CD4-positive, alpha-beta T cell treated with Interleukin-12 subunit alpha and Interleukin-12 subunit beta, for 1 hour (primary cell): ENCODE measurements at regions not wholly inside any gene's neighbourhood (a gene's known extent, or its start where the extent isn't known, plus 50 kb on each side); places are given as distances from the start of the nearest gene placed in this dataset.
"Not testable (repeated sequence)": the region's sequence is repeated elsewhere in the genome, so short reads cannot be mapped to it uniquely, and the experiment has no call there.

Experiments
- DNase-seq: peaks from one replicate; pipeline ENCODE4 v3.0.0-alpha.2; 2020

DNA sequence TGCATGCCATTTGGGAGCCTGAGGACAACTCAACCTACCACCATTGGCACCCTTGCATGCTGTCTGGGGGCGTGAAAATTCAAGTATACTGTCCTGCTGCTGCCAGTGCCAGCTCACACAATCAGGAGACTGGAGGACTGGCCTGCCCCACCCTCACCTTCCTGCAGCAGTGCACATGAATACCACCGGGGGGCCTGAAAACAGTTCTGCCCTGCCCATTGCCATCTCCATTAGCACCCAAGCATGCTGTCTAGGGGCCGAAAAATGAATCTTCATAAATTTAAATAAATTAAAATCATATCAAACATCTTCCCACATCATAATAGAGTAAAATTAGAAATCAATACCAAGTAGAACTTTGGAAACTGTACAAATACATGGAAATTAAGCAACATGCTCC is 322.1 kb upstream of the TMPRSS15 start:
- no peak for DNase-seq

DNA sequence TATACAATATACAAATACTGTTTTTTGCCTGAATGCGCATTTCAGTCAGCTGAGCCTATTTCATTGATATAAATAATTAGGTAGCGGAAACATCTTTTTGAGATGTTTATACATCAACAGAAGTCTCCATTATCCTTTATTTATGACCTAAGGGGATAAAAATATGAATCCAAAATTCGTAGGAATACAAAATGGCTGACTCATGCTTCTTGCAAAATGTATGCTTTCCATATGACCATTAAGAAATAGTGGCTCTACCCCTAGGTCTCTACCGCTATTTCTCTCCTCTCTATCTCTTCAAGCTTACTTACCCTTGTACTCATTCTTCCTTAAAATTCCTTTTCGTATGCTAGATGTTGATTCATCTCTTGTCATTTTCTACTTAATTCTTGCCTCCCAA is 338.4 kb upstream of the TMPRSS15 start:
- DNase-seq: no peak

DNA sequence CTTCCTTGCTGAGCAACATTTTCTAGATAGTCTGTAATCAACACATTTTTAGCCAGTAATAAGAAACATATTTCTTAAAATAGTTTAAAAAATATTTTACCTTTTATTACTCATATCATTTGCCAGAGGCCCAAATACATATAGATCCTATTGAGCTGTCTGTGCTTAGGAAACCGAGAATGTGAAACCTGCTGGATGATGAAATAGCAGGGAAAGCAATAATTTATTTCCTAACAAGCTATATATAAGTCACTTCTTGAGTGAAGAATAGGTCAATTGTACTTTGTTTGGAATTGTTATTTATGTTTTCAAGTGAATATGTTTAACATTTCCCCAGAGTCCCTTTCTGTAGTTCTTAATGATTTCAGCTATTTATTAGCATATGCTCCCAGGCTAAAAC is 339.9 kb upstream of the TMPRSS15 start:
- DNase-seq: no peak

DNA sequence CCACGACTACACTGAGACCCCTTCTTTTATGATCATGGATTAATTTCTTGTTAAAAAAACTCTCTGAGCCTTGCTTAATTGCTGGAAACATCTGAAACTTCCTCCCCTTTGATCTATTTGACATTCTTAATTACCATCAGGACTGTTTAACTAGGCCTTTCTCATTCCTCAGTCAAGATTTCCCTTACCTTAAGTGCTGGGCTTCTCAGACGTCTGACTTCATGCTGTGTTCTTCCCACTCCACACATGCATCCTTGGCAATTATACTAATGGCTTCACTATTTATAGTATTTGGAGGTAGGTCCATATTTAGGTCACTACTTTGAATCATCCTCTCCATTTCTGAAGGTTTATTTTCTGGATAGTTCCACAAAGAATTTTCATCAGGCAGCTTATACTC is 341.3 kb upstream of the TMPRSS15 start:
- no peak for DNase-seq

DNA sequence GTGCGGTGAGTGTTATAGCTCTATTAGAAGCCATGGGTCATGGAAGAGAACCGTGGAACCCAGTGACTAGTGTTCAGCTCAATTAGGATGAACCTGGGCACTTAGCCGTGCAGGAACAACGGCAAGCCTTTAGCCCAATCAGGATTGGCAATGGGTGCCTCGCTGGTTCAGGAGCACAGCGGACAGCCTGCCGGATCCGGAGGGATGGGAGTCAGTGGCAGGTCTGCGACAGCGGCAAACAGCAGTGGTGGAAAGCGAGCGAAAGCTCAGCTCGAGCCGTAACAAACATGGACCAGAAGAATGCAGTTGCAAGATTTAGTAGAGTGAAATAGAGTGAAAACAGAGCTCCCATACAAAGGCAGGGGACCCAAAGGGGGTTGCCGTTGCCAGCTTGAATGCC is 349.3 kb upstream of the TMPRSS15 start:
- not testable (repeated sequence) for DNase-seq

DNA sequence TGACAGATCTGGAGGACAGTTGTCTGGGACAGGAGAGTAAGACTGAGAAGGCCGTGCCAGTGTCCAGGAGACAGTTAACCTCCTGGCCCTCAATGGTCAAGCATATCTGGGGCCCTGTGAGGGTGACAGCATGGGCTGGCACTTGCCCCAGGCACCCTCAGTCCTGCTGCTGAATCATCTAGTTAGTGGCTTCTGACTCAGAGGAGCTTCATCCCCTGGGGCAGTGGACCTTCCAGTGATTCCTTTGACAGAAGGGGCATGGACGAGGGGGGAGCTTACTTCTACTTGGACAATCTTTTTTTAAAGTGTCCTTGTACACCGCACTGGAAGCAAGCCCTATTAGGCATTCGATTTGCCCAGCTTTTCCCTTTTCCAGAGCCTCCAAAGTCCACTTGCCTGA is 352.7 kb upstream of the TMPRSS15 start:
- not testable (repeated sequence) for DNase-seq

DNA sequence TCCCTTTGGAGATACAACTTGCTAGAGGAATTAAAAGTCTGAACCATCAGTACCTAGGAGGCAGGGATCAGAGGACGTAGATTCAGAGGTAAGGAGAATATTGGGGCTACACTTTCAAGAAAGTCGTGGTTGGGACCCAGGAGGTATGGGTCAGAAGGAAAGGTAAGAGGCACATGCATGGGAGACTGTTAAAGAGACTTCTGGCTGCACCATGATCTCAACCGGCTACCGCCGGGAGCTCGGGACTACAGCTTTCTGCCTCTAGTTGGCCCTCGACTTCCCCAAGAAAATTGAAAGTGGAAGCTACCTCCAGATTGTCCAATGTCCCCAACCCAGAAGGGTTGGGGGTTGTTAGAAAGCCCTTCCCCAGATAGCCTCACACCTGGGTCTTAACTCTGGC is 355.7 kb upstream of the TMPRSS15 start:
- DNase-seq: no peak

DNA sequence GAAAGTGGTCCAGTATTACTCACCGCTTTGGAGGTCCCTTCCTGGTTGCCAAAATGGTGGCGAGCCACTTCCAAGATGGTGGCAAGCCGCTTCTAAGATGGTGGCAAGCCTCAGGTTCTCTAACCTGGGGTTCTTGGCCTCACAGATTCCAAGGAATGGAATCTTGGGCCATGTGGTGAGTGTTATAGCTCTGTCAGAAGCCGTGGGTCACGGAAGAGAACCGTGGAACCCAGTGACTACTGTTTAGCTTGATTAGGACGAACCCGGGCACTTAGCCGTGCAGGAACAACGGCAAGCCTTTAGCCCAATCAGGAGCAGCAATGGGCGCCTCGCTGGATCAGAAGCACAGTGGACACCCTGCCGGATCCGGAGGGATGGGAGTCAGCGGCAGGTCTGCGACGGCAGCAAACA is 356.2 kb upstream of the TMPRSS15 start:
- DNase-seq: no peak

DNA sequence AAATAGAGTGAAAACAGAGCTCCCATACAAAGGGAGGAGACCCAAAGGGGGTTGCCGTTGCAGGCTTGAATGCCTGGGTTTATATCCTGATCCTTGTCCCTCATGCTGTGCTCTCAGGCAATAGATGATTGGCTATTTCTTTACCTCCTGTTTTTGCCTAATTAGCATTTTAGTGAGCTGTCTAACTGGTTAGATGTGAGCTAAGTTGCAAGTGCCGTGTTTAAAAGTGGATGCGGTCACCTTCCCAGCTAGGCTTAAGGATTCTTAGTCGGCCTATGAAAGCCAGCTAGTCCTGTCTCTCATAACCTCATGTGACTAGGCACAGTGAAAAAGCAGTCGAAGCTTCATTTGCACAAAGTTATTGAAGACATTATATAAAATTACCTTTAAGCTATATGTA is 356.7 kb upstream of the TMPRSS15 start:
- DNase-seq: no peak

DNA sequence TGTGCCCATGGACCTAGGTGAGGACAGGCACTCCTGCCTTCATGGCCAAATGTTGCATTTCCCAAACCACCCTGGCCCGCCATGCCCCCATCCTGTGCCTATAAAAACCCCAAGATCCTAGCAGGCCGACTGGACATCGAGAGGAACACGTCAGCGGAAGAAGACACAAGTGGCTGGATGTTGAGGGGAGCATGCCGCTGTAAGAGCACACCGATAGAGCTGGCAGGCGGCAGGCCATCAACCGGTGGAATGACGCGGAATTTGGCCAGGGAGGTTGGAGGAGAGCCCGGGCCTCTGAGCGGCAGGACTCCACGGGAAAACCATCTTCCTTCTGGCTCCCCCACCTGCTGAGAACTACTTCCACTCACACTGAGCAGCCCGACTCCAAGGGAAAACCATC is 361.1 kb upstream of the TMPRSS15 start:
- no peak for DNase-seq

DNA sequence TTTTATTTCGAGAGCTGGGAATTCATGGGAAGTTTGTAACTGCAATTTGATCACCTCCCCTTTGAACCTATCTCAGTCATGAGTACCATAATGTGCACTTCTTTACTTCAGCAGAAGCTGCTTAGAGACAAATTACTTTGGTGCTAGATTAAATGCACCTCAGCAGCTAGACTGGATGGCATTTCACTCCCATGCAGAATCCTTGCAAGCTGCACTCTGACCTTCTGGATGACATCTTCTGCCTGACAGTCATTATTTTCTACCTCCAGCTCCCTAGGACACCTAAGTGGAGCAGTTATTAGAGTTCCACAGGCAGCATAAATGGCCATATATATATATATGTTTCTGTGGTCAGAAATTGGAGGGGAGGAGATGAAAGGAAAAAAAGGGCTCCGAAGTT is 366.0 kb upstream of the TMPRSS15 start:
- no peak for DNase-seq

DNA sequence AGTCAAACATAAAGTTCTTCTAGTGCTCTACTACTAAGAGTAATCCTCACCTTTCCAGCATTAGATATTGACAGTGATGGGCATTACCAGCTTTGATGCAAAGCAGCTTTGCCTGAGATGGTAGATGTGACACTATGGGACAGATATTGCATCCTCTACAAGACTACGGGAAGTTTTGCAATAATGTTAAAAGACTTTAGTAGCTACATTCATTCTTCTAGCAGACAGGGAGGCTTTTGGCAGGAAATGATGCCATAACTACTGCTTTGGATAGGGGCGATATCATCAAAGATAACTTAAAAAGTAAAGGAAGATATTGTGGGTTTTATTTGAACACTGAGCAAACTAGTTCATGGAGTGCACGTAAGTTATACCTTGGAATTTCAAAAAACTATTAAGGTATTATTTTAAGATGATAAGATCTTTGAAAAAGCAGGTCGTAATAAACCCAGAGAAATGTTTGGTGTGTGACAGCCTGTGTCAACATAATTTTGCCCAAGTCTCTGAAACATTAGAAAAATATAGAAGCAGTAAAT is 368.3 kb upstream of the TMPRSS15 start:
- no peak for DNase-seq

DNA sequence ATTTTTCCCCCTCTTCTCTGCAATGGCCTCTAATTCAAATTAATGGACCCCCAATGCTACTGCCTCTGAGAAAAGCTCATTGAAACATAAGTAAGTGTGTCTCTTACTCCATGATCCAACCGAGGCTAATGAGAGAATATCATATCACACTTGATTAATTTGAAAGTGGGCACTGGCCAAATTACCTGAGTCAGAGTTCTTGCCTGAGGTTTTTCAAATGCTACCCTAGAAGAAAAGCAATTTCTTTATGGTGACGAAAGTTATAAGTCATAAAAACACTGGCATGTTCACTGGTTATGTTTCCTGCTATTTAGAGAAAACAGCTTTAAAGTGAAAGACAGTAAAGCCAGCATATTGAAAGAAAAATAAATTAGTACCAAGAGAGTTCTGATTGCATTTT is 368.8 kb upstream of the TMPRSS15 start:
- no peak for DNase-seq

DNA sequence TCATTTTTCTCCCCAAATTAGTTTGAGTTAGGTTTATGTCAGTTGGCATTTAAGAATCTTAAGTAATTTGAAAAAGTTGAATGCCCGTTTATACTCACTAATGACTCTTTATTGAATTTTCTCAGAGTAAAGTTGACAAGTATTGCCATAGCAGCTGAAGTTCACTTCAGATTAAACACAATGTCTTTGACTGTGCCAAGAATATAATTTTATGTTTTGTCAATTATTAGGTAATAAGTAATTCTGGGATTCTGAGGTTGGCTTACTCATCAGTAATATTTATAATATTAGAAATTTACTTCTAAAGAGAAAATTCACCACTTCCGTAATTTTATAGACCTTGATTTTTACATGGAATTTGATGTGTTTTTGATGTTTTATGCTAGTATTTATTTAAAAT is 369.3 kb upstream of the TMPRSS15 start:
- no peak for DNase-seq

DNA sequence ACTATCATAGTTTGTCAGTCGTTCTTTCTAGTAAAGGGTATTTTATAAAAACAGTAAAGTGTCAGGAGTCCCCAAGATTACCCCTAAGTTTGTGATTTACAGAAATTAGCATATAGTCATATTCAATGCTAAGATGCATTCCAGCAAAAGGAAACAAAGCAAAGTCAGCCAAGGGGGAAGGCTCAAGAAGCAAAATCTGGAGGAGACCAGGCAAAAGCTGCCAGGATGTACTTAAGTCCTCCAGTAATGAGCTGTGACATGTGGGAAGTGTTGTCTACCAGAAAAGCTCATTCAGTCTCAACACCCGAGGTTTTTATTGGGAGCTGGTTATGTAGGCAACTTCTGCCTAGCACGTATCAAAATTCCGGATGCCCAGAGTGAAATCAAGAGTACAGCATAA is 373.4 kb upstream of the TMPRSS15 start:
- DNase-seq: no peak

DNA sequence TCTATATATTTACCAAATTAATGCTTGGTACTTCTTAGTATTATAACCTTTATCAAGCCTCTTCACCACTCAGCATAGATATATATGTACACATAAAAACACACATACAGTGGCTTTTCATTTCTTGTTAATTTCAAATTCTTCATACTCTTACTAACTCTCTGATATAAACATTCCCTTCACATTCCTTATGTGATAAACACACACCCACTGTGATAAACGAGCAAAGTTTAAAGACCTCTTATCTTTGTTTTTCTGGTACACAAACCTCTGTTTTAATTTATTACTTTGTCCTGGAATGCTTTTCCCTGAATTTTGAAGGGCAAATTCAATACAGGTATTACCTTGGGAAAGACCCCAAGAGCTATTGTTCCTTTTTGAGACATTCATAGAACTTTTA is 379.1 kb upstream of the TMPRSS15 start:
- no peak for DNase-seq

DNA sequence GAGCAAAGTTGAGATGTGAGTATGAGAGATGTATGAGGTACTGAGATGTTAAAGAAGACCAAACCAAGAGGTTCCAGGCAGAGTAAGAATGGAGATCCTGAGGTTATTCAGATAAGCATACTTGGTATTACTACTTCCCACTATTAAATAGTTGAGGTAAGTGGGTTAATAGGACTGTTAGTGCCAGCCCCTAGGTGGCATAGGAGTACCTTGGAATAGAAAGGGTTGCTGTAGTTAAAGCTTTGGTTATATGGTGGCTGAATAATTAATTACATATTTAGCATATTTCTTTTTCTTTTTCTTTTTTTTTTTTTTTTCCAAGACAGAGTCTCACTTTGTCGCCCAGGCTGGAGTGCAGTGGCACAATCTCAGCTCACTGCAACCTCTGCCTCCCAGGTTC is 397.9 kb upstream of the TMPRSS15 start:
- DNase-seq: no peak

DNA sequence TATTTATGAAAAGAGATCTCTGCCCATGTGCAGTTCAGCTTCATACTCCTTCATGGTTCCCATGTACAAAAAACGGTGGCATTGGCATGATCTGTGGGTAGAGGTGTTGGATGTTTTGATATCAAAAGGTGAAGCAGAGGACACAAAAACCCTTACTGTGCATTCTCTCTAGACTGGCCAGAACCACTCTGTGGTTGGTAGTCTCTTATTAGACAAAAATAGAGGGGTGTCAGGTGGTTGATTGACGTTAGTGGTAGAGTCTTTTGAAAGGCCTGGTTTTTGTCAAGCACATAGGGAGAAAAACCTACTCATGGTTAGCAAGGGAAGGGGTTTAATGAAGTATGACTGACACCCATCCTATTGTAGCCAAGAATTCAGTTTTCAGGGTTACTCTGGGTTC is 400.0 kb upstream of the TMPRSS15 start:
- no peak for DNase-seq

DNA sequence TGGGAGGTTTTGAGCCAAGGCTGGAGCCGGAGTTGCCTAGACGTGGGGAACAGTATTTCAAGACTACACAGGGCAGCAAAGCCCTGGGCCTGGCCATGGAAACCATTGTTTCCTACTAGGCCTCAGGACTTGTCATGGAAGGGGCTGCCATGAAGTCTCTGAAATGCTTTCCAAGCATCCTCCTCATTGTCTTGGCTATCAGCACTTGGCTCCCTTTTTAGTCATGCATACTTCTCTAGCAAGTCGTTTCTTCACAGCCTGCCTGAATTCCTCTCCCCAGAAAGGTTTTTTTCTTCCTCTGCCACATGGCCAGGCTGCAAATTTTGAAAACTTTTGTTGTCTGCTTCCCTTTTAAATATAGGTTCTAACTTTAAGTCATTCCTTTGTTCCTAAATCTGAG is 406.6 kb upstream of the TMPRSS15 start:
- DNase-seq: no peak

DNA sequence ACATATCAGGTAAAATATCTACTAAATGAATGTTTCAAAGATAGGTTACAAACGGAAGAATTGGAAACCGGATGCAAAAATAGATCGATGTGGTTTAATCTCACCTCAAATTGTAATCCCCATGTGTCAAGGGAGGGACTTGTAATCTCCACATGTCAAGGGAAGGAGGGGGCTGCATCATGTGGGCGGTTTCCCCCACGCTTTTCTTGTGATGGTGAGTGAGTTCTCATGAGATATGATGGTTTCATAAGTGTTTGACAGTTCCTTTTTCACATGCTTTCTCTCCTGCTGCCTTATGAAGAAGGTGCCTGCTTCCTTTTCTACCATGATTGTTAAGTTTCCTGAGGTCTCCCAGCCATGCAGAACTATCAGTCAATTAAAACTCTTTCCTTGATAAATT is 408.7 kb upstream of the TMPRSS15 start:
- no peak for DNase-seq

DNA sequence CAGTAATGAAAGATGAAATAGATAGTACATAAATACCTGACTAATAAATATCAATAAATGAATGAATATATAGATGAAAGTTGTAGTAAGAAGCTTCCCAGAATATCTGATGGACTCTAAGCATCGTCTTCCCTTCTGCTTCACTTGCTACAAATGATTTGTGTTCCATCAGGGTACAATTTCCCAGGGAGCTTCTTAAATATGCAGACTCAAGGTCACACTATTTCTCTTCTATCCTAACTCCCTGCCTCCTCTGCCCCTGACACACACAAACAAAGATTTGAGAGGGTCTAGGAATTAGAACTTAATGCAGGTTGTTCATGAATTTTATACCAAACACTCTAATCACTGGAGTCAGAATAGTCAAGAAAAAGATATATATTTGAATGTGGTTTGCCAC is 415.9 kb upstream of the TMPRSS15 start:
- DNase-seq: no peak

DNA sequence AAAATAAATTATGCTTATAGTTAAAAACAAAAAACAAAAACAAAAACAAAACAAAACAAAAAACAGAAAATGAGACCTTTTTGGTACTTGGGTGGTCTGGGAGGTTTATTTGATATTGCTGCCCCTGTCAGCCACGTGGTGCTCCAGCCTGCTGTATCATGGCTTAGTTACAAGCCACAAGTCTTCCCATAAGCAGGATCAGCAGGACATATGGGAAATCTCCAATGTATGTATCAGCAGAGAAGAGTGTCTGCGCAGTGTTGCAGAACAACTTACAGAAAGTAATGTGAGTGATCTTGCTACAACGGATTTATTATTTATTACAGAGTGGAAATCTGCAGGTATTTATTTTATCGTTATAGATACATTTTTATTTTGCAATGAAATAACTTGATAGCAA is 423.0 kb upstream of the TMPRSS15 start:
- DNase-seq: no peak

DNA sequence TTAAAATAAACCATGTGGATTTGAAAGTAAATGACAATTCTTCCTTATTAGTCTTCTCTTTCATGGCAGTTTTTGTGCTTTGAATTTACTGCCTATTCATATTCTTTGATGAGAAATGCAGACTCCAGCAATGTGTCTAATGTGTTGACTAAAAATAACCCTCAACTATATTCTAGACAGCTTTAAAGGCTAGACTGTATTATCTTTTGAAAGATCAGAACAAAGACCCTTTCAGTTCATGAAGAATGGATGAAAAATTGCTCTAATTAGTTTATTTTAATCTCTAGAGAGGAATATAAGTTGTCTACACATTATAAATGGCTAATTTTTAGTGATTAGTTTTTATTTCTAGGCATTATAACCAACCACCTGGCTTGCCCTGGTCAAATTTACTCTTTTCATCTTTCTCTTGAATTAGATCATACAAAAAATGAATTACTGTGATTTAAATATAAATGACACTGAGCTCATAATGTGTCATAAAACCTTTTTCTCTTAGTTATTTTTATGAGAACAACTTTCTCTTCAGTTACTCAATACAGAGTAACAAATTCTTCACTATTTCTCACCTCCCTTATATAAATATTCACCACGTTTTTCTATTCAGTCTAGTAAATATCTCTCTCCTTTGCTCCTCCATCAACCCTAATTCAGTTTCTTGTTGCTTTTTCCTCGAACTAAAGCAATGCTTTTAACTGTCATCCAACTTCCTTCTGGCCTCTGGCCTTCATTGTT is 428.5 kb upstream of the TMPRSS15 start:
- DNase-seq: no peak

DNA sequence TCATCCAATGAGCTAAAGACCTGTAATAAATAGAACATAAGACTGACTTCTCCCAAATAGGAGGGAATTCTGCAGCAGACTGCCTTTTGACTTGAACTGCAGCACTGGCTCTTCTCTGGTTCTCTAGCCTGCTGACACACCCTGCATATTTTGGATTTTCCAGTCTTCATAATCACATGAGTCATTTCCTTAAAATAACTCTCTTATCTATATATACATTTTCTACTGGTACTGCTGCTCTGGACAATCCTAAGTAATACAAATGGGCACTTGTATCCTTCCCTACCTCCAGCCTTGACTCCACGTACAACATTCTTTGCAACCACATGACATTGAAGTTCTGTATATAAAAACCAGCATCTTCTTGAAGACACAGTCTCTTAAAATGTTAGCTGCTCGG is 429.4 kb upstream of the TMPRSS15 start:
- DNase-seq: no peak

DNA sequence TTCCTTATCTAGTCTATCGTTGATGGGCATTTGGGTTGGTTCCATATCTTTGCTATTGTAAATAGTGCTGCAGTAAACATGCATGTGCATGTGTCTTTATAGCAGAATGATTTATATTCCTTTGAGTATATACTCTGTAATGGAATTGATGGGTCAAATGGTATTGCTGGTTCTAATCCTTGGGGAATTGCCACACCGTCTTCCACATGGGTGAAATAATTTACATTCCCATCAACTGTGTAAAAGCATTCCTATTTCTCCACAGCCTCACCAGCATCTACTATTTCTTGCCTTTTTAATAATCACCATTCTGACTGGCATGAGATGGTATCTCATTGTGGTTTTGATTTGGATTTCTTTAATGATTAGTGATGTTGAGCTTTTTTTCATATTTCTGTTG is 430.5 kb upstream of the TMPRSS15 start:
- not testable (repeated sequence) for DNase-seq
